GM12878 (cell line): ENCODE measurements at regions not wholly inside any gene's neighbourhood (a gene's known extent, or its start where the extent isn't known, plus 50 kb on each side); places are given as distances from the start of the nearest gene placed in this dataset.

Experiments used
- ATAC-seq: fragments of 200-7000 bp; cut with Tn5 transposase; 3 replicates; pipeline ENCODE4 v1.9.1; 2020; ENCODE audit warnings: mild to moderate bottlenecking, moderate library complexity
- BruUV-seq: library from RNA; stranded (reverse); fragments of 400-500 nt; replicated peaks from 2 replicates; lab custom pipeline; 2021; lab: Mats Ljungman, UMichigan
- CTCF ChIA-PET: fragments of 300-600 bp; sonication (Branson Sonifier 250); formaldehyde crosslinking; extraction: SDS; loops from one replicate; lab custom pipeline; 2021; ENCODE audit warnings: inconsistent platforms; lab: Yijun Ruan, JAX
- POLR2A ChIA-PET: fragments of 350-600 bp; formaldehyde crosslinking; extraction: SDS; loops from one replicate; lab custom pipeline; 2021; ENCODE audit warnings: inconsistent platforms; lab: Charles Lee
- RAD21 ChIA-PET: fragments of 300-600 bp; sonication (Branson Sonifier 250); formaldehyde crosslinking; loops from one replicate; lab custom pipeline; 2023; ENCODE audit warnings: antibody characterized with exemption; ENCODE audit not compliant: unreplicated experiment; lab: Charles Lee
- SMC1A ChIA-PET: fragments of 300-600 bp; sonication (Branson Sonifier 250); formaldehyde crosslinking; loops from one replicate; lab custom pipeline; 2023; ENCODE audit not compliant: unreplicated experiment, uncharacterized antibody; lab: Charles Lee
- DNase-seq: peaks from one replicate; pipeline ENCODE4 v3.0.0-alpha.2; 2011; ENCODE audit warnings: low read depth, low spot score
- FAIRE-seq: peaks from 3 replicates; lab custom pipeline; 2011; peaks lifted over from hg19 to GRCh38; lab: Jason Lieb, UNC
- H2AFZ ChIP-seq: 2 replicates; pipeline ENCODE4 v1.6.0; 2011; ENCODE audit warnings: low read depth, low read length, control low read depth; ENCODE audit not compliant: control insufficient read depth
- H3K27ac ChIP-seq: 2 replicates; pipeline ENCODE4 v1.5.1; 2011; ENCODE audit warnings: control low read depth; ENCODE audit not compliant: control insufficient read depth, insufficient read depth
- H3K27me3 ChIP-seq, 2 experiments: replicated peaks in 1 of 2; 2 replicates each; pipeline versions ENCODE4 v1.6.0 to v1.6.1; 2011; ENCODE audit warnings: low read length in 1 of 2; ENCODE audit not compliant: control insufficient read depth in 2 of 2, insufficient read depth in 2 of 2
- H3K36me3 ChIP-seq, 2 experiments: 2 replicates each; pipeline ENCODE4 v1.5.1; 2011; ENCODE audit warnings: low read length in 1 of 2; ENCODE audit not compliant: control insufficient read depth in 2 of 2, insufficient read depth in 2 of 2
- H3K4me1 ChIP-seq: 2 replicates; pipeline ENCODE4 v1.6.1; 2011; ENCODE audit warnings: mild to moderate bottlenecking, low read length, moderate library complexity, mixed read lengths; ENCODE audit not compliant: control insufficient read depth, insufficient read depth
- H3K4me2 ChIP-seq: 2 replicates; pipeline ENCODE4 v1.6.0; 2011; ENCODE audit warnings: control low read depth; ENCODE audit not compliant: control insufficient read depth, insufficient read depth
- H3K4me3 ChIP-seq: fragments of 200-600 bp; sonication (generic); 2 replicates; pipeline ENCODE4 v1.5.1; 2016
- H3K79me2 ChIP-seq: 2 replicates; pipeline ENCODE4 v1.6.0; 2011; ENCODE audit warnings: low read length; ENCODE audit not compliant: control insufficient read depth, insufficient read depth
- H3K9ac ChIP-seq: 2 replicates; pipeline ENCODE4 v1.8.0; 2011; ENCODE audit warnings: low read length, control low read depth, mixed read lengths; ENCODE audit not compliant: control insufficient read depth, insufficient read depth
- H3K9me3 ChIP-seq: replicated peaks from 3 replicates; pipeline ENCODE4 v1.5.1; 2011; ENCODE audit warnings: mild to moderate bottlenecking, low read length; ENCODE audit not compliant: control insufficient read depth, insufficient read depth
- H4K20me1 ChIP-seq: 2 replicates; pipeline ENCODE4 v1.6.0; 2011; ENCODE audit not compliant: control insufficient read depth, insufficient read depth
- BRCA1 ChIP-seq: IDR thresholded peaks from 2 replicates; pipeline ENCODE4 v1.6.1; 2011; ENCODE audit warnings: low read depth, low read length, improper control_type of control experiment
- CHD2 ChIP-seq: IDR thresholded peaks from 2 replicates; pipeline ENCODE4 v1.6.1; 2011; ENCODE audit warnings: low read depth, low read length, improper control_type of control experiment, borderline replicate concordance
- CHD4 ChIP-seq: fragments of 200-600 bp; sonication (generic); IDR thresholded peaks from 2 replicates; pipeline ENCODE4 v1.6.1; 2016; ENCODE audit warnings: mild to moderate bottlenecking
- KAT2A ChIP-seq: conservative IDR thresholded peaks from 2 replicates; pipeline ENCODE4 v1.6.1; 2011; ENCODE audit warnings: low read depth, low read length; ENCODE audit not compliant: control insufficient read depth
- KLF5 ChIP-seq: fragments of 450-650 bp; IDR thresholded peaks from 2 replicates; pipeline ENCODE4 v1.6.1; 2014; ENCODE audit warnings: mild to moderate bottlenecking; ENCODE audit not compliant: partially characterized antibody
- MEF2B ChIP-seq: fragments of 450-650 bp; IDR thresholded peaks from 2 replicates; pipeline ENCODE4 v1.6.1; 2018; ENCODE audit warnings: mild to moderate bottlenecking, moderate library complexity; ENCODE audit not compliant: partially characterized antibody, poor library complexity, severe bottlenecking
- MLLT1 ChIP-seq: fragments of 450-650 bp; IDR thresholded peaks from 2 replicates; pipeline ENCODE4 v1.6.1; 2016; ENCODE audit warnings: mild to moderate bottlenecking
- MYB ChIP-seq: fragments of 150-350 bp; IDR thresholded peaks from 2 replicates; pipeline ENCODE4 v1.6.1; 2014; ENCODE audit warnings: mild to moderate bottlenecking, low read depth, low read length, borderline replicate concordance
- NFYA ChIP-seq: IDR thresholded peaks from 2 replicates; pipeline ENCODE4 v1.6.1; 2011; ENCODE audit warnings: low read depth, mild to moderate bottlenecking, low read length, improper control_type of control experiment, borderline replicate concordance
- NR2F1 ChIP-seq: fragments of 450-650 bp; conservative IDR thresholded peaks from 2 replicates; pipeline ENCODE4 v1.6.1; 2017; ENCODE audit warnings: mild to moderate bottlenecking
- POLR2AphosphoS5 ChIP-seq: IDR thresholded peaks from 2 replicates; pipeline ENCODE4 v1.6.1; 2011; ENCODE audit warnings: mild to moderate bottlenecking, low read length, inconsistent platforms
- RAD21 ChIP-seq: IDR thresholded peaks from 2 replicates; pipeline ENCODE4 v1.6.1; 2011; ENCODE audit warnings: mild to moderate bottlenecking, low read depth, low read length, moderate library complexity; ENCODE audit not compliant: insufficient read depth
- RELA ChIP-seq: fragments of 450-650 bp; IDR thresholded peaks from 2 replicates; pipeline ENCODE4 v1.8.0; 2014; ENCODE audit warnings: borderline replicate concordance; ENCODE audit not compliant: partially characterized antibody
- SMAD5 ChIP-seq: IDR thresholded peaks from 2 replicates; pipeline ENCODE4 v1.6.1; 2016; ENCODE audit warnings: antibody characterized with exemption, low read depth
- SP1 ChIP-seq: IDR thresholded peaks from one replicate; pipeline ENCODE4 v1.6.1; 2011; ENCODE audit warnings: low read depth, low read length
- TARDBP ChIP-seq: IDR thresholded peaks from 2 replicates; pipeline ENCODE4 v1.6.1; 2016; ENCODE audit warnings: borderline replicate concordance
- ZBTB33 ChIP-seq: fragments of 450-650 bp; IDR thresholded peaks from 2 replicates; pipeline ENCODE4 v1.6.1; 2017; ENCODE audit warnings: mild to moderate bottlenecking
- ZNF24 ChIP-seq: fragments of 450-650 bp; IDR thresholded peaks from 2 replicates; pipeline ENCODE4 v1.6.1; 2017; ENCODE audit warnings: antibody characterized with exemption, mild to moderate bottlenecking
- ZNF274 ChIP-seq: IDR thresholded peaks from one replicate; pipeline ENCODE4 v1.8.0; 2011; ENCODE audit not compliant: insufficient read length, insufficient read depth
- WGBS: methylation state at CpG from one replicate; pipeline ENCODE4 v1.1.6; 2016; ENCODE audit warnings: low lambda C conversion rate; ENCODE audit not compliant: insufficient replicate concordance, insufficient coverage; ENCODE audit errors: missing lambda C conversion rate; 5-methylcytosine and 5-hydroxymethylcytosine counted together
- in situ Hi-C: fragments of 300-500 bp; cut with MboI; formaldehyde crosslinking; loops from 9 replicates; pipeline ENCODE4 v1.14.3; 2018; ENCODE audit warnings: mixed read lengths
- intact Hi-C: fragments of 100-400 bp; cut with micrococcal nuclease; formaldehyde crosslinking; loops from one replicate; pipeline ENCODE4 v1.14.2; 2022; ENCODE audit not compliant: unreplicated experiment

GRCh38 chr9:79447308-79447605 lies 124.5 kb upstream of the TLE4 start:
- no peaks in the 10 kb centered on the region for H3K4me1 ChIP-seq
- H3K79me2 ChIP-seq, result no peaks in the 10 kb centered on the region
- DNase-seq (no peak), ATAC-seq (no peak), FAIRE-seq (no peak)
- ChIA-PET CTCF (no interaction called here), POLR2A (no interaction called here), SMC1A (no interaction called here), RAD21 (no interaction called here)
- BruUV-seq, result no TSS peak
- in situ Hi-C loops (no loop called here), intact Hi-C loops (no loop called here)
- no peaks in the 10 kb centered on the region for H3K36me3 ChIP-seq
- no peak overlapping the region for H3K9ac ChIP-seq
- WGBS, result 84% methylated on average over 3 of the region's 3 CpGs
- H3K9me3 ChIP-seq, result no peaks in the 10 kb centered on the region
- no peak overlapping the region for H3K4me2 ChIP-seq
- no peaks in the 10 kb centered on the region for H4K20me1 ChIP-seq
- H3K27me3 ChIP-seq, result no peaks in the 10 kb centered on the region
- H3K4me3 ChIP-seq, result no peak overlapping the region
- H2AFZ ChIP-seq, result no peak overlapping the region
- H3K27ac ChIP-seq, result no peak overlapping the region
- no peak for TF ChIP-seq TARDBP
- no peak for TF ChIP-seq NFYA
- TF ChIP-seq ZNF24, result no peak
- TF ChIP-seq MYB, result no peak
- TF ChIP-seq SP1, result no peak
- TF ChIP-seq BRCA1, result no peak

- FAIRE-seq (no peak), DNase-seq (no peak), ATAC-seq (no peak)
- intact Hi-C loops, result no loop called here
- CTCF ChIA-PET, result no interaction called here
- H3K4me1 ChIP-seq, result no peaks in the 10 kb centered on the region
- H3K27ac ChIP-seq, result no peak overlapping the region
- no peak overlapping the region for H3K9ac ChIP-seq
- no peaks in the 10 kb centered on the region for H4K20me1 ChIP-seq
- no peak overlapping the region for H3K4me2 ChIP-seq
- no peaks in the 10 kb centered on the region for H3K9me3 ChIP-seq
- POLR2A ChIA-PET, result no interaction called here
- H3K79me2 ChIP-seq, result no peaks in the 10 kb centered on the region
- H2AFZ ChIP-seq, result no peak overlapping the region
- SMC1A ChIA-PET, result no interaction called here
- H3K4me3 ChIP-seq, result no peak overlapping the region
- in situ Hi-C loops, result no loop called here
- H3K27me3 ChIP-seq, result no peaks in the 10 kb centered on the region
- H3K36me3 ChIP-seq, result no peaks in the 10 kb centered on the region
- WGBS, result 23% methylated on average over 5 of the region's 5 CpGs
- BruUV-seq, result no TSS peak
- RAD21 ChIA-PET, result no interaction called here
- TF ChIP-seq ZBTB33, result no peak
- no peak for TF ChIP-seq MEF2B
- no peak for TF ChIP-seq SMAD5
- no peak for TF ChIP-seq RAD21
- no peak for TF ChIP-seq MLLT1
- no peak for TF ChIP-seq NFYA
- no peak for TF ChIP-seq RELA
- no peak for TF ChIP-seq KLF5
- no peak for TF ChIP-seq CHD2
- no peak for TF ChIP-seq POLR2AphosphoS5
- no peak for TF ChIP-seq KAT2A
- TF ChIP-seq ZNF274, result no peak
- TF ChIP-seq NR2F1, result no peak
- no peak for TF ChIP-seq CHD4
These were observed 124.0 kb upstream of the TLE4 start for GRCh38 chr9:79447762-79448161.
